HepG2 (cell line): ENCODE measurements at regions not wholly inside any gene's neighbourhood (a gene's known extent, or its start where the extent isn't known, plus 50 kb on each side); places are given as distances from the start of the nearest gene placed in this dataset.

ENCODE experiments used
- ADNP ChIP-seq: sonication (generic); formaldehyde crosslinking; IDR thresholded peaks from 2 replicates; pipeline ENCODE4 v1.4.0; 2020; ENCODE audit warnings: missing genetic modification reagents
- ARID2 ChIP-seq: sonication (generic); formaldehyde crosslinking; IDR thresholded peaks from 2 replicates; pipeline ENCODE4 v1.8.1; 2022; ENCODE audit warnings: mild to moderate bottlenecking, missing genetic modification reagents, borderline replicate concordance
- ATF2 ChIP-seq: sonication (generic); formaldehyde crosslinking; IDR thresholded peaks from 2 replicates; pipeline ENCODE4 v1.4.0; 2020; ENCODE audit warnings: missing genetic modification reagents
- ATF6 ChIP-seq: sonication (generic); formaldehyde crosslinking; conservative IDR thresholded peaks from 2 replicates; pipeline ENCODE4 v1.4.0; 2020; ENCODE audit warnings: missing genetic modification reagents
- IRX3 ChIP-seq: sonication (generic); formaldehyde crosslinking; IDR thresholded peaks from 2 replicates; pipeline ENCODE4 v1.8.1; 2023; ENCODE audit warnings: mild to moderate bottlenecking, low read depth, missing genetic modification reagents, borderline replicate concordance
- KDM3A ChIP-seq: IDR thresholded peaks from 2 replicates; pipeline ENCODE4 v1.6.1; 2018; ENCODE audit warnings: low read depth, missing compliant biosample characterization
- MAFF ChIP-seq: IDR thresholded peaks from 2 replicates; pipeline ENCODE4 v1.6.1; 2011; ENCODE audit warnings: low read depth, low read length, improper control_type of control experiment
- SKIL ChIP-seq: sonication (generic); formaldehyde crosslinking; IDR thresholded peaks from 2 replicates; pipeline ENCODE4 v1.8.0; 2022; ENCODE audit warnings: missing genetic modification reagents, mild to moderate bottlenecking, moderate library complexity, borderline replicate concordance
- ZNF12 ChIP-seq: sonication (generic); formaldehyde crosslinking; IDR thresholded peaks from 2 replicates; pipeline ENCODE4 v1.5.0; 2020; ENCODE audit warnings: missing genetic modification reagents
- ZNF572 ChIP-seq: sonication (generic); formaldehyde crosslinking; IDR thresholded peaks from 2 replicates; pipeline ENCODE4 v1.5.1; 2020; ENCODE audit warnings: mild to moderate bottlenecking, missing genetic modification reagents
- TF ChIP-seq, protein P1 (sequence below), 2 experiments: fragments of 450-650 bp in 1 of 2; sonication (generic) in 1 of 2; formaldehyde crosslinking in 1 of 2; IDR thresholded peaks; 2 replicates each; pipeline versions ENCODE4 v1.6.1 to v1.8.0; 2016 to 2022; ENCODE audit warnings: antibody characterized with exemption in 1 of 2, mild to moderate bottlenecking in 1 of 2, missing genetic modification reagents in 1 of 2
- TF ChIP-seq, protein P2 (sequence below): sonication (generic); formaldehyde crosslinking; IDR thresholded peaks from 2 replicates; pipeline ENCODE4 v1.5.0; 2020; ENCODE audit warnings: missing genetic modification reagents, mild to moderate bottlenecking, borderline replicate concordance

DNA sequence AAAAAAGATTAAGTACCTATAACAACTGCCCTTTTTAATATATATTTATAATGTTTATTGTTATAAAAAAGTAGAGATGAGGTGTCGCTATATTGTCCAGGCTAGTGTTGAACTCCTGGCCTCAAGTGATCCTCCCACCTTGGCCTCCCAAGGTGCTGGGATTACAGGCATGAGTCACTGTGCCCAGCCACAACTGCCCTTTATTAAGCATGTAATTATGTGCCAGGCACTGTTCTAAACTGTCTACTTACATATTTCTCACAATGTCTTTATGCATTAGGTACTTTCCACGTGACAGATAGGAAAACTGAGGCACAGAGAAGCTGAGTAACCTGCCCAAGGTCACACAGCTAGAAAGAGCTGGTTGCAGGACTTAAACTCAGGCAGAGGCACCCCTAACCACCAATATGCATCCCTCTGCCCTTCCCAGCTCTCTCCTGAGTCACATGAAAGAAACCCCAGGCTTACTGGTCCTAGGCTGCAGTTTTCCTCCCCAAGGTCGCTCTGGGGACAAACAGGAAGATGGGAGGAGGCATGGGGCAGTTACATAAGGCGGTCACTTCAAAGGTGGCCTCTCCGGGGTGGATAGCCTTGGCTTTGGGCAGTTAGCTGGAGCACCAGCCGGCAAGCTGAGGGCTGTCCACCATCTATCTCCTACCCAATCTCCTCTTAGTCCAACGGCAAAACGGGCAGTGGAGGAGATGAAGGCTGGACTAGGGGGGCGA is 54.6 kb upstream of the TBX3 start (continued):
- TF ChIP-seq, protein P1, sequence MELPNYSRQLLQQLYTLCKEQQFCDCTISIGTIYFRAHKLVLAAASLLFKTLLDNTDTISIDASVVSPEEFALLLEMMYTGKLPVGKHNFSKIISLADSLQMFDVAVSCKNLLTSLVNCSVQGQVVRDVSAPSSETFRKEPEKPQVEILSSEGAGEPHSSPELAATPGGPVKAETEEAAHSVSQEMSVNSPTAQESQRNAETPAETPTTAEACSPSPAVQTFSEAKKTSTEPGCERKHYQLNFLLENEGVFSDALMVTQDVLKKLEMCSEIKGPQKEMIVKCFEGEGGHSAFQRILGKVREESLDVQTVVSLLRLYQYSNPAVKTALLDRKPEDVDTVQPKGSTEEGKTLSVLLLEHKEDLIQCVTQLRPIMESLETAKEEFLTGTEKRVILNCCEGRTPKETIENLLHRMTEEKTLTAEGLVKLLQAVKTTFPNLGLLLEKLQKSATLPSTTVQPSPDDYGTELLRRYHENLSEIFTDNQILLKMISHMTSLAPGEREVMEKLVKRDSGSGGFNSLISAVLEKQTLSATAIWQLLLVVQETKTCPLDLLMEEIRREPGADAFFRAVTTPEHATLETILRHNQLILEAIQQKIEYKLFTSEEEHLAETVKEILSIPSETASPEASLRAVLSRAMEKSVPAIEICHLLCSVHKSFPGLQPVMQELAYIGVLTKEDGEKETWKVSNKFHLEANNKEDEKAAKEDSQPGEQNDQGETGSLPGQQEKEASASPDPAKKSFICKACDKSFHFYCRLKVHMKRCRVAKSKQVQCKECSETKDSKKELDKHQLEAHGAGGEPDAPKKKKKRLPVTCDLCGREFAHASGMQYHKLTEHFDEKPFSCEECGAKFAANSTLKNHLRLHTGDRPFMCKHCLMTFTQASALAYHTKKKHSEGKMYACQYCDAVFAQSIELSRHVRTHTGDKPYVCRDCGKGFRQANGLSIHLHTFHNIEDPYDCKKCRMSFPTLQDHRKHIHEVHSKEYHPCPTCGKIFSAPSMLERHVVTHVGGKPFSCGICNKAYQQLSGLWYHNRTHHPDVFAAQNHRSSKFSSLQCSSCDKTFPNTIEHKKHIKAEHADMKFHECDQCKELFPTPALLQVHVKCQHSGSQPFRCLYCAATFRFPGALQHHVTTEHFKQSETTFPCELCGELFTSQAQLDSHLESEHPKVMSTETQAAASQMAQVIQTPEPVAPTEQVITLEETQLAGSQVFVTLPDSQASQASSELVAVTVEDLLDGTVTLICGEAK (IDR thresholded peaks at IDR 0.05): no peak
- TF ChIP-seq, protein P1 (CRISPR knock-in tag; IDR thresholded peaks at IDR 0.05): no peak; the same call in 1 of the 2 replicates
- TF ChIP-seq IRX3 (CRISPR knock-in tag) (no peak), MAFF (0 out of 2 replicates have a peak, but pooled peaks have one; percentile 15), ADNP (CRISPR knock-in tag) (peak; percentile 92), ZNF572 (CRISPR knock-in tag) (no peak), SKIL (peak; percentile 93), ATF2 (peak; percentile 91), ZNF12 (CRISPR knock-in tag) (no peak), KDM3A (CRISPR knock-in tag) (peak; percentile 85), ATF6 (CRISPR knock-in tag) (no peak), ARID2 (CRISPR knock-in tag) (0 out of 2 replicates have a peak, but pooled peaks have one; percentile 6)
- TF ChIP-seq, protein P2, sequence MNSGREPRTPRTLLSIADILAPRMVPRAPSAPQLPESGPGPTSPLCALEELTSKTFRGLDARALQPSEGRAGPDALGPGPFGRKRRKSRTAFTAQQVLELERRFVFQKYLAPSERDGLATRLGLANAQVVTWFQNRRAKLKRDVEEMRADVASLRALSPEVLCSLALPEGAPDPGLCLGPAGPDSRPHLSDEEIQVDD (CRISPR knock-in tag): no peak
